Heart left ventricle (tissue), 16 donors: ENCODE measurements at regions not wholly inside any gene's neighbourhood (a gene's known extent, or its start where the extent isn't known, plus 50 kb on each side); places are given as distances from the start of the nearest gene placed in this dataset.
"Not testable (repeated sequence)": the region's sequence is repeated elsewhere in the genome, so short reads cannot be mapped to it uniquely, and the experiment has no call there.

ENCODE experiments used
- ATAC-seq, 4 donors: fragments of 200-7000 bp; cut with Tn5 transposase; one replicate each; pipeline ENCODE4 v1.9.1; 2020 to 2022; ENCODE audit warnings: moderate library complexity in 4 of 4, mild to moderate bottlenecking in 3 of 4, moderate number of reproducible peaks in 1 of 4
- DNase-seq, 5 donors: peaks; one replicate each; pipeline ENCODE4 v3.0.0-alpha.2; 2020
- H3K27ac ChIP-seq, 12 donors: fragments of 200-600 bp; sonication (generic) in 4 of 12; one replicate each; pipeline versions ENCODE4 v1.5.0 to v1.8.0; 2016 to 2022; ENCODE audit warnings: mild to moderate bottlenecking in 2 of 12
- H3K27me3 ChIP-seq, 9 donors: fragments of 200-600 bp; sonication (generic) in 2 of 9; one replicate each; pipeline versions ENCODE4 v1.5.1 to v1.8.0; 2016 to 2022; ENCODE audit warnings: mild to moderate bottlenecking in 3 of 9
- H3K36me3 ChIP-seq, 9 donors: fragments of 200-600 bp; sonication (generic) in 2 of 9; one replicate each; pipeline versions ENCODE4 v1.5.0 to v1.8.0; 2018 to 2022; ENCODE audit warnings: mild to moderate bottlenecking in 2 of 9
- H3K4me1 ChIP-seq, 12 donors: fragments of 200-600 bp; sonication (generic) in 4 of 12; one replicate each; pipeline versions ENCODE4 v1.5.0 to v1.8.0; 2016 to 2022; ENCODE audit warnings: mild to moderate bottlenecking in 3 of 12
- H3K4me3 ChIP-seq, 12 donors: fragments of 200-600 bp; sonication (generic) in 4 of 12; one replicate each; pipeline versions ENCODE4 v1.5.0 to v1.8.0; 2017 to 2022; ENCODE audit warnings: mild to moderate bottlenecking in 9 of 12, moderate library complexity in 4 of 12
- H3K9me3 ChIP-seq, 12 donors: fragments of 200-600 bp; sonication (generic) in 4 of 12; one replicate each; pipeline versions ENCODE4 v1.5.0 to v1.8.0; 2016 to 2022; ENCODE audit warnings: mild to moderate bottlenecking in 1 of 12
- POLR2A ChIP-seq, 2 donors: fragments of 450-650 bp; IDR thresholded peaks; one replicate each; pipeline ENCODE4 v1.6.1; 2017; ENCODE audit warnings: antibody characterized with exemption in 2 of 2, mild to moderate bottlenecking in 2 of 2, moderate library complexity in 2 of 2
- WGBS, 4 donors: extraction: QIAGEN DNeasy Blood & Tissue Kit in 2 of 4; methylation state at CpG; one replicate each; pipeline versions ENCODE4 v1.1.5 to v1.1.7; 2013 to 2018; 5-methylcytosine and 5-hydroxymethylcytosine counted together
- intact Hi-C, 10 donors: fragments of 100-400 bp; cut with DNase I; formaldehyde crosslinking; loops; one replicate each; pipeline versions ENCODE4 v1.11.1 to v1.14.2; 2022
- TF ChIP-seq, protein P1 (sequence below), 12 donors: fragments of 200-600 bp; sonication (generic) in 4 of 12; IDR thresholded peaks; one replicate each; pipeline versions ENCODE4 v1.5.0 to v1.8.0; 2018 to 2022; ENCODE audit warnings: antibody characterized with exemption in 12 of 12, mild to moderate bottlenecking in 5 of 12
- donor health status: ischemic (EF 13 %, LVEDD 7.1; RV severe dilation, severe dysfunction).
- donor health status: healthy with polysubstance abuse.
- donor health status: DM: no; HTN: yes; CAD: no.
- donor health status: DM: no; HTN: no; CAD: no.
- donor health status: ischemic (EF 25% LVEDD 6.9; RV normal size, moderate dysfunction).
- donor health status: ischemic (EF 25% LVEDD 5.7; RV mildly dilated, moderate dysfunction).
- donor health status: healthy.
- donor health status: DM: yes; HTN: yes; CAD: no.
- donor health status: ischemic (EF 35%, LVEDD 5.7; RV mildly dilated, moderate dysfunction).
- donor health status: nonischemic (EF 11% LVEDD 7.7; RV severe dilation, severe dysfunction).
- donor health status: DM: yes; HTN: yes; CAD: no.
- donor health status: PGD.
- donor health status: ischemic (EF 29% LVEDD 5.4; RV normal size, mild dysfunction).
- donor health status: nonischemic (EF 23%, LVEDD 6.1; RV moderate dilation, normal function).

DNA sequence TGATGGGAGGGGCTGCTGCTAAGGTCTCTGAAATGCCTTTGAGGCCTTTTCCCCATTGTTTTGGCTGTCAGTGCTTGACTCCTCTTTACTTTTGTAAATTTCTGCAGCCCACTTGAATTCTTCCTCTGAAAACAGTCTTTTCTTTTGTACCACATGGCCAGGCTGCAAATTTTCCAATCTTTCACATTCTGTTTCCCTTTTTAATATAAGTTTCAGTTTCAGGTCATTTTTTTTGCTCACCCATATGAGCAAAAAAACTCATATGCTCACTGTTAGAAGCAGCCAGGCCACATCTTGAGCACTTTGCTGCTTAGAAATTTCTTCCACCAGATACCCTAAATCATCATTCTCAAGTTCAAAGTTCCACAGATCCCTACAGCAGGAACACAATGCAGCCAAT lies 234.6 kb upstream of the ADRA1B start:
- Histone ChIP-seq H3K4me3 (no peak overlapping the region), H3K27ac (no peak overlapping the region), H3K4me1 (no peaks in the 10 kb centered on the region), H3K27me3 (no peaks in the 10 kb centered on the region), H3K36me3 (no peaks in the 10 kb centered on the region), H3K9me3 (peaks cover 0 to 32% (median 3%) of the 10 kb centered on the region in 12 donors)
- ATAC-seq (no peak), DNase-seq (no peak)
- intact Hi-C loops, result loop anchor here in 2 of 10 donors (2.0 to 5.0 kb wide), 2 partner anchors 237 to 239 kb away; no protein-coding TSS in a partner anchor
- TF ChIP-seq, protein P1, sequence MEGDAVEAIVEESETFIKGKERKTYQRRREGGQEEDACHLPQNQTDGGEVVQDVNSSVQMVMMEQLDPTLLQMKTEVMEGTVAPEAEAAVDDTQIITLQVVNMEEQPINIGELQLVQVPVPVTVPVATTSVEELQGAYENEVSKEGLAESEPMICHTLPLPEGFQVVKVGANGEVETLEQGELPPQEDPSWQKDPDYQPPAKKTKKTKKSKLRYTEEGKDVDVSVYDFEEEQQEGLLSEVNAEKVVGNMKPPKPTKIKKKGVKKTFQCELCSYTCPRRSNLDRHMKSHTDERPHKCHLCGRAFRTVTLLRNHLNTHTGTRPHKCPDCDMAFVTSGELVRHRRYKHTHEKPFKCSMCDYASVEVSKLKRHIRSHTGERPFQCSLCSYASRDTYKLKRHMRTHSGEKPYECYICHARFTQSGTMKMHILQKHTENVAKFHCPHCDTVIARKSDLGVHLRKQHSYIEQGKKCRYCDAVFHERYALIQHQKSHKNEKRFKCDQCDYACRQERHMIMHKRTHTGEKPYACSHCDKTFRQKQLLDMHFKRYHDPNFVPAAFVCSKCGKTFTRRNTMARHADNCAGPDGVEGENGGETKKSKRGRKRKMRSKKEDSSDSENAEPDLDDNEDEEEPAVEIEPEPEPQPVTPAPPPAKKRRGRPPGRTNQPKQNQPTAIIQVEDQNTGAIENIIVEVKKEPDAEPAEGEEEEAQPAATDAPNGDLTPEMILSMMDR (IDR thresholded peaks at IDR 0.05), result no peak
- no peak for TF ChIP-seq POLR2A (IDR thresholded peaks at IDR 0.05)

DNA sequence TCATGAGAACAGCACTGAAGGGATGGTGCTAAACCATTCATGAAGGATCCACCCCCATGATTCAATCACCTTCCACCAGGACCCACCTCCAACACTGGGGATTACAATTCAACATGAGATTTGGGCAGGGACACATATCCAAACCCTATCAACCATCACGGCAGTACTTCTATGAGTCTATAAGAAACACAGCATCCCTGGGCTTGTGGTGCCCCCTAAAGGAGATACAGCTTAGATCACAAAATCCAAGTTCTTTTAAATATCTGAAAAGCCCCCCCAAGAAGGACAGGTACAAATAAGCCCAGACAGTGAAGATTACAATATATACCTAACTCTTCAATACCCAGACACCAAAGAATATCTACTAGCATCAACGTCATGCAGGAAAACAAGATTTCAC lies 233.7 kb upstream of the ADRA1B start:
- intact Hi-C loops, result loop anchor here in 2 of 10 donors (2.0 to 5.0 kb wide), 2 partner anchors 238 to 240 kb away; no protein-coding TSS in a partner anchor
- 56 to 68% (median 60%) methylated on average over 2 of the region's 2 CpGs for whole genome bisulfite sequencing, 4 donors

DNA sequence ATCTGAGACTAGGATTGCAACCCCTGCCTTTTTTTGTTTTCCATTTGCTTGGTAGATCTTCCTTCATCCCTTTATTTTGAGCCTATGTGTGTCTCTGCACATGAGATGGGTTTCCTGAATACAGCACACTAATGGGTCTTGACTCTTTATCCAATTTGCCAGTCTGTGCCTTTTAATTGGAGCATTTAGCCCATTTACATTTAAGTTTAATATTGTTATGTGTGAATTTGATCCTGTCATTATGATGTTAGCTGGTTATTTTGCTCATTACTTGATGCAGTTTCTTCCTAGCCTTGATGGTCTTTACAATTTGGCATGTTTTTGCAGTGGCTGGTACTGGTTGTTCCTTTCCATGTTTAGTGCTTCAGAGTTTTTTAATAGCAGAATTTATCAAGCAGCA lies 228.4 kb upstream of the ADRA1B start:
- peaks cover 0 to 18% (median 0%) of the 10 kb centered on the region in 12 donors for H3K9me3 ChIP-seq
- H3K27me3 ChIP-seq, ATAC-seq, H3K27ac ChIP-seq, H3K36me3 ChIP-seq, intact Hi-C loops, H3K4me3 ChIP-seq, DNase-seq, H3K4me1 ChIP-seq: not testable (repeated sequence)

More for the DNA sequence above, 233.7 kb upstream of the ADRA1B start:
- Histone ChIP-seq H3K9me3 (peaks cover 0 to 32% (median 3%) of the 10 kb centered on the region in 12 donors), H3K36me3 (no peaks in the 10 kb centered on the region), H3K27me3 (no peaks in the 10 kb centered on the region), H3K27ac (no peak overlapping the region), H3K4me3 (no peak overlapping the region), H3K4me1 (no peaks in the 10 kb centered on the region)
- peak in 2 of 4 donors; percentile 34 to 52 for ATAC-seq
- no peak for DNase-seq
- TF ChIP-seq POLR2A (IDR thresholded peaks at IDR 0.05), result no peak
- TF ChIP-seq, protein P1 (IDR thresholded peaks at IDR 0.05), result peak in 4 of 12 donors; percentile 7 to 22 (median 16)

DNA sequence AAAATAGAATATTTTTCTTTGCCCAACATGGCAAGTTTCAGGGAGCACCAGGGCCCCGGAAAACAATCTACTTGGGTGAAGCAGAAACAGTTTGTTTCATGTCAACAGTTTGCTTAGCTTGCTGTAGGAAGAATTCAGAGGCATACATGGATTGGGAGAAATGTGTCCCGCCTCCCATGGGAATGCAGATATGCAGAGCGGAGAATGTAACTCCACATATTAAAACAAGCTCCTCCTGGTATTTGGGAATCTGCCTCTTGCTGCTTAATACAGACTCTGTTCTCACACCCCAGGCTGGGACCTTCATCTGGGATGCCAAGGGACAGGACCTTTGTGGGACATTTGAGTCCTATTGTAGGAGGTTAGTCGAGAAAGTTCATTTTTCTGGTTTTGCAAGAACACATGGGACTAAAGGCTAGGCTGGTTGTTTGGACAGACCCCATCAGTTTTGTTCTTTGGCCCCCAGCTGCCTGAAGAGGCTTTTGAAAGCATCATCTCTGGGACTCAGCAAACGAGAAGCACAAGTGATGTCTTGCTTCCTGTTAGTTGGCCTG lies 220.5 kb upstream of the ADRA1B start:
- Histone ChIP-seq H3K36me3 (no peaks in the 10 kb centered on the region), H3K4me1 (no peaks in the 10 kb centered on the region), H3K4me3 (no peak overlapping the region), H3K9me3 (peaks cover 0 to 29% (median 0%) of the 10 kb centered on the region in 12 donors), H3K27ac (no peak overlapping the region), H3K27me3 (no peaks in the 10 kb centered on the region)
- ATAC-seq, result no peak
- no peak for TF ChIP-seq POLR2A (IDR thresholded peaks at IDR 0.05)
- TF ChIP-seq, protein P1 (IDR thresholded peaks at IDR 0.05), result no peak
- 48 to 58% (median 52%) methylated on average over 5 of the region's 5 CpGs for WGBS, 4 donors
- intact Hi-C loops, result no loop called here
- DNase-seq, result no peak

DNA sequence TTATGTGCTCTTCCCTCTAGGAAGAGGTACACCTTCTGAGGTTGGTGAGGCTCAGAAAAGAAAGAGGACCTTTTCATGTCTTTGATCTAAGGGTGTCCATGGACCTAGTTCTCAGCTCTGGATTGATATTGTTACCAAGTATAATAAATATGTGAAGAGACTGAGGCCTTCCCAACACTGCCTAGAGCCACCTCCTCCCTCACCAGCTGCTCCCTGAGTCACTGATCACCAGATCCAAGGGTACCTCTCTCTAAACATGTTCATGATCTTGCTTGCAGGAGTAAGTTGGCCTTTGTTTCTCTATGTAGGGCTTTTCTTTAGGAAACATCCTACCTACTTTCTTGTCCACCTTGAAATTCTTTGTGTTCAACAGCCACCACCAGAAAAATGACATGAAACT lies 218.8 kb upstream of the ADRA1B start:
- no peak for TF ChIP-seq POLR2A (IDR thresholded peaks at IDR 0.05)
- TF ChIP-seq, protein P1 (IDR thresholded peaks at IDR 0.05), result no peak
- H3K9me3 ChIP-seq, result peaks cover 0 to 15% (median 0%) of the 10 kb centered on the region in 12 donors
- DNase-seq (no peak), ATAC-seq (no peak)
- no peak overlapping the region for H3K4me3 ChIP-seq
- H3K27me3 ChIP-seq, result no peaks in the 10 kb centered on the region
- no peak overlapping the region for H3K27ac ChIP-seq
- intact Hi-C loops, result no loop called here
- H3K36me3 ChIP-seq, result no peaks in the 10 kb centered on the region
- H3K4me1 ChIP-seq, result no peaks in the 10 kb centered on the region
